ENCODE measurements at regions not wholly inside any gene's neighbourhood (a gene's known extent, or its start where the extent isn't known, plus 50 kb on each side); places are given as distances from the start of the nearest gene placed in this dataset.

DNA sequence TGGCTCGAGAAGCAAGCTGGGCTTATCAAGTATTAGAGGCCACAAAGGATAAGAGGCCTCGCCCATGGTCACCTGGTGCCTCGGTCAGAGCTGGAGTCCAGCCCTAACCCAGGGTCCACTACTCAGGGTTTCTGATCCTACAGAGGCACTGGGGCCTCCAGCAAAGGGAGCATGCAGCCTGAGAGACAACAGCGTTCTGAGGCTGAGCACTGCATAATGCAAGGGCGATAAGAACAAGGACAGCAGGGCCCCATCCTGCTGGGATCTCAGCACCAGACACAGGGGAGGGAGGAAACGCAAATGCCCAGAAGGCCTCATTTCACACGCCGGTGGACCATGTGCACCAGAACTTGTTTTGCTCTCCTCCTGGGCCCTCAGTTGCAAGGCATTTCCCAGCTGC is 63.0 kb downstream of the C5orf15 start:
- no peaks in the 10 kb centered on the region for H3K9me3 ChIP-seq (ENCODE audit: control extremely low read depth in 1 of 5, control insufficient read depth in 4 of 5, insufficient read depth in 2 of 5, low read depth in 1 of 5, low read length in 4 of 5)
- 95% methylated on average over 8 of the region's 8 CpGs for whole genome bisulfite sequencing (ENCODE audit: insufficient coverage)
- no peaks in the 10 kb centered on the region for H3K27me3 ChIP-seq (replicated peaks in 2 of 5; ENCODE audit: control insufficient read depth in 4 of 5, insufficient read depth in 5 of 5, low read length in 4 of 5)
- H3K27ac ChIP-seq (ENCODE audit: insufficient read depth in 1 of 2, low read depth in 1 of 2, low read length in 2 of 2, poor library complexity in 1 of 2, severe bottlenecking in 2 of 2), result no peak overlapping the region
- H3K36me3 ChIP-seq (ENCODE audit: control insufficient read depth in 4 of 4, insufficient read depth in 4 of 4, low read length in 3 of 4), result no peaks in the 10 kb centered on the region
- DNase-seq, result no peak
- H3K4me1 ChIP-seq (ENCODE audit: control extremely low read depth in 1 of 4, control insufficient read depth in 4 of 4, insufficient read depth in 4 of 4, low read length in 3 of 4), result peaks cover 0 to 4% (median 0%) of the 10 kb centered on the region in 4 experiments
- CTCF ChIA-PET, result no interaction called here
- POLR2A ChIA-PET, result no interaction called here
- no peak overlapping the region for H3K4me3 ChIP-seq (ENCODE audit: control insufficient read depth in 1 of 7, extremely low read depth in 1 of 7, insufficient read depth in 4 of 7, low read depth in 2 of 7, low read length in 6 of 7)

DNA sequence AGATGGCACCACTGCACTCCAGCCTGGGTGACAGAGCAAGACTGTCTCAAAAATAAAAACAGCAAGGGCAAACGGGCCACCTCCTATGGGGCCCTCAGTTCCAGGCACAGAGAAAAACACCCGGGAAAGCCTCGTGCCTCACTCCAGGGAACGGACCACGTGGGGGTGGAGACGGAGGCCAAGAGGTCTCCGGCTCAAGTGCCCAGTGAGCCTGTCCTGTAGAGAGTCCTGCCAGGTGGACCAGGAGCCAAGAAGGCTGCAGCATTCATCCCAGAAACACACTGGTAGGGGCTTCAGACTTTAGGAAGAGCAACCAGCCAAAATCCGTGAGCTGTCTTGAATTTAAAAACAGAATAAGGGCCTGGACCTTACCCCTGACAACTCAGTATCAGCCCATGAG is 63.8 kb downstream of the C5orf15 start:
- POLR2A ChIA-PET, result no interaction called here
- Histone ChIP-seq H3K4me3 (ENCODE audit: control insufficient read depth in 1 of 7, extremely low read depth in 1 of 7, insufficient read depth in 4 of 7, low read depth in 2 of 7, low read length in 6 of 7) (no peak overlapping the region), H3K27ac (ENCODE audit: insufficient read depth in 1 of 2, low read depth in 1 of 2, low read length in 2 of 2, poor library complexity in 1 of 2, severe bottlenecking in 2 of 2) (no peak overlapping the region), H3K4me1 (ENCODE audit: control extremely low read depth in 1 of 4, control insufficient read depth in 4 of 4, insufficient read depth in 4 of 4, low read length in 3 of 4) (peaks cover 0 to 4% (median 0%) of the 10 kb centered on the region in 4 experiments), H3K36me3 (ENCODE audit: control insufficient read depth in 4 of 4, insufficient read depth in 4 of 4, low read length in 3 of 4) (no peaks in the 10 kb centered on the region), H3K9me3 (ENCODE audit: control extremely low read depth in 1 of 5, control insufficient read depth in 4 of 5, insufficient read depth in 2 of 5, low read depth in 1 of 5, low read length in 4 of 5) (no peaks in the 10 kb centered on the region), H3K27me3 (replicated peaks in 2 of 5; ENCODE audit: control insufficient read depth in 4 of 5, insufficient read depth in 5 of 5, low read length in 4 of 5) (no peaks in the 10 kb centered on the region)
- CTCF ChIA-PET, result interaction anchor here (1.4 kb wide), 1 partner anchor 13 kb away, joined by 5 read pairs; no protein-coding TSS in a partner anchor
- DNase-seq, result no peak
- WGBS (ENCODE audit: insufficient coverage), result 97% methylated on average over 8 of the region's 8 CpGs

- Histone ChIP-seq H3K36me3 (ENCODE audit: control insufficient read depth in 4 of 4, insufficient read depth in 4 of 4, low read length in 3 of 4) (no peaks in the 10 kb centered on the region), H3K9me3 (ENCODE audit: control extremely low read depth in 1 of 5, control insufficient read depth in 4 of 5, insufficient read depth in 2 of 5, low read depth in 1 of 5, low read length in 4 of 5) (no peaks in the 10 kb centered on the region), H3K4me1 (ENCODE audit: control extremely low read depth in 1 of 4, control insufficient read depth in 4 of 4, insufficient read depth in 4 of 4, low read length in 3 of 4) (peaks cover 0 to 4% (median 0%) of the 10 kb centered on the region in 4 experiments), H3K27ac (ENCODE audit: insufficient read depth in 1 of 2, low read depth in 1 of 2, low read length in 2 of 2, poor library complexity in 1 of 2, severe bottlenecking in 2 of 2) (no peak overlapping the region), H3K4me3 (ENCODE audit: control insufficient read depth in 1 of 7, extremely low read depth in 1 of 7, insufficient read depth in 4 of 7, low read depth in 2 of 7, low read length in 6 of 7) (no peak overlapping the region), H3K27me3 (replicated peaks in 2 of 5; ENCODE audit: control insufficient read depth in 4 of 5, insufficient read depth in 5 of 5, low read length in 4 of 5) (no peaks in the 10 kb centered on the region)
- ChIA-PET CTCF (no interaction called here), POLR2A (no interaction called here)
- peak in 1 of 3 donors; percentile 18 for DNase-seq
- WGBS (ENCODE audit: insufficient coverage), result 94% methylated on average over 10 of the region's 11 CpGs
Measured at GRCh38 chr5:133902511-133903118, 65.8 kb downstream of the C5orf15 start.

DNA sequence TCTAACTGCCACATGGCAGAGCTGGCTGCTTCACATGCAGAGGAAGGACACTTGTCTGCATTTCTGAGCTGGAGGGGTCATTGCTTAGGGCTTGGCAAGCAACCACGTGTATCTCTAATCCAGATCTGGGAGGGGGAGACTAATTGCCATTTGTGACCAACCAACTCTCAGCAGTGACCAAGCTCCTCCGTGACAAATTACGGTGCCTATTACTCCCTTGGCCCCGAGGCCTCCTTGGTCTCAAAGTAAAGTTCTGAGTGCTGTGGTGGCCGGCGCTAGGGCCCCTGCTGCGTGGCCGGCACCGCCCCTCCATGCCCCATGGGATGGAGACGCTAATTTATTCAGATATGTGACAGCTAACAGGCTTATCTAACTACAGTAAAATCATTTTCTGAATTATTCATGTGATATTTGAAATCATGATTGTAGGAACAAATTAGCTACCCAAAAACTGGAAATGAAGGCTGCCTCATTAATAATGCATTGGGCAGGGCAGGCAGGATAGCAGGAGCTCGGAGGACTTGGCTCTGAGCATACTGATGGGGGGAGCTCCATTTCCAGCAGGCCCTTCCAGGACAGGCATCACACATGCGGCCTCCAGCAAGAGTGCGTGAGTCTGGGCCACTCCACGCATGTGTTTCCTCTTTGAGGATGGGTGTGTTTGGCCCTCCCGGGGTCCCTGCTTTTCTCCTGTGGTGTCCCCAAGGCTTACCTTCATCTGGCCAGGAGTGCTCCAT is 67.7 kb downstream of the C5orf15 start:
- CTCF ChIA-PET, result interaction anchor here (0.7 to 1.4 kb wide), 3 partner anchors 17 to 20 kb away, joined by 3 read pairs; no protein-coding TSS in a partner anchor
- H3K9me3 ChIP-seq (ENCODE audit: control extremely low read depth in 1 of 5, control insufficient read depth in 4 of 5, insufficient read depth in 2 of 5, low read depth in 1 of 5, low read length in 4 of 5), result no peaks in the 10 kb centered on the region
- H3K4me3 ChIP-seq (ENCODE audit: control insufficient read depth in 1 of 7, extremely low read depth in 1 of 7, insufficient read depth in 4 of 7, low read depth in 2 of 7, low read length in 6 of 7), result no peak overlapping the region
- no peaks in the 10 kb centered on the region for H3K4me1 ChIP-seq (ENCODE audit: control extremely low read depth in 1 of 4, control insufficient read depth in 4 of 4, insufficient read depth in 4 of 4, low read length in 3 of 4)
- POLR2A ChIA-PET, result no interaction called here
- H3K36me3 ChIP-seq (ENCODE audit: control insufficient read depth in 4 of 4, insufficient read depth in 4 of 4, low read length in 3 of 4), result no peaks in the 10 kb centered on the region
- DNase-seq, result no peak
- 97% methylated on average over 9 of the region's 15 CpGs for WGBS (ENCODE audit: insufficient coverage)
- H3K27ac ChIP-seq (ENCODE audit: insufficient read depth in 1 of 2, low read depth in 1 of 2, low read length in 2 of 2, poor library complexity in 1 of 2, severe bottlenecking in 2 of 2), result no peak overlapping the region
- no peaks in the 10 kb centered on the region for H3K27me3 ChIP-seq (replicated peaks in 2 of 5; ENCODE audit: control insufficient read depth in 4 of 5, insufficient read depth in 5 of 5, low read length in 4 of 5)

- ChIA-PET CTCF (no interaction called here), POLR2A (no interaction called here)
- Histone ChIP-seq H3K4me1 (ENCODE audit: control extremely low read depth in 1 of 4, control insufficient read depth in 4 of 4, insufficient read depth in 4 of 4, low read length in 3 of 4) (no peaks in the 10 kb centered on the region), H3K9me3 (ENCODE audit: control extremely low read depth in 1 of 5, control insufficient read depth in 4 of 5, insufficient read depth in 2 of 5, low read depth in 1 of 5, low read length in 4 of 5) (no peaks in the 10 kb centered on the region), H3K4me3 (ENCODE audit: control insufficient read depth in 1 of 7, extremely low read depth in 1 of 7, insufficient read depth in 4 of 7, low read depth in 2 of 7, low read length in 6 of 7) (no peak overlapping the region), H3K27me3 (replicated peaks in 2 of 5; ENCODE audit: control insufficient read depth in 4 of 5, insufficient read depth in 5 of 5, low read length in 4 of 5) (no peaks in the 10 kb centered on the region), H3K27ac (ENCODE audit: insufficient read depth in 1 of 2, low read depth in 1 of 2, low read length in 2 of 2, poor library complexity in 1 of 2, severe bottlenecking in 2 of 2) (no peak overlapping the region), H3K36me3 (ENCODE audit: control insufficient read depth in 4 of 4, insufficient read depth in 4 of 4, low read length in 3 of 4) (no peaks in the 10 kb centered on the region)
- WGBS (ENCODE audit: insufficient coverage), result 85% methylated on average over 4 of the region's 4 CpGs
- no peak for DNase-seq
Measured at GRCh38 chr5:133899506-133899905, 68.9 kb downstream of the C5orf15 start.

DNA sequence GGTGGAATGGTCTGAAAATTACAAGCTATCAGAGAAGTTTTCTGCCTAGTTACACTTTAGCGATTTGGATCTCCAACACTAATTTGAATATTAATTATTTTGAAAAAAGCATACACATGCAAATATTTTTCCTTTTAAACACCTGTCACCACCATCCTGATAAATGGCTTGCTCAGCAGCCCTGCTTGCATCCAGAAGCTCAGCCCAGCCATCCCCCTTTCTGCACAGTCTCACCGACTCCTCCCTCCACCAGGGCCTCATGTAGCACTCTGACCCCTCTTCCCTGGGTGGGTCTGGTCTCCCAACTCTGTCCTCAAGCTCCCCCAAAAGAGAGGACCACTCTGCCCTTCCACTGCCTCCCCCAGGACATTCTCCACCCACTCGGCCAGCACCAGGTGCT is 70.0 kb downstream of the C5orf15 start:
- ChIA-PET POLR2A (no interaction called here), CTCF (interaction anchor here (1.2 kb wide), 1 partner anchor 30 kb away, joined by 5 read pairs; no protein-coding TSS in a partner anchor)
- Histone ChIP-seq H3K36me3 (ENCODE audit: control insufficient read depth in 4 of 4, insufficient read depth in 4 of 4, low read length in 3 of 4) (no peaks in the 10 kb centered on the region), H3K4me1 (ENCODE audit: control extremely low read depth in 1 of 4, control insufficient read depth in 4 of 4, insufficient read depth in 4 of 4, low read length in 3 of 4) (no peaks in the 10 kb centered on the region), H3K9me3 (ENCODE audit: control extremely low read depth in 1 of 5, control insufficient read depth in 4 of 5, insufficient read depth in 2 of 5, low read depth in 1 of 5, low read length in 4 of 5) (no peaks in the 10 kb centered on the region), H3K4me3 (ENCODE audit: control insufficient read depth in 1 of 7, extremely low read depth in 1 of 7, insufficient read depth in 4 of 7, low read depth in 2 of 7, low read length in 6 of 7) (no peak overlapping the region), H3K27ac (ENCODE audit: insufficient read depth in 1 of 2, low read depth in 1 of 2, low read length in 2 of 2, poor library complexity in 1 of 2, severe bottlenecking in 2 of 2) (no peak overlapping the region), H3K27me3 (replicated peaks in 2 of 5; ENCODE audit: control insufficient read depth in 4 of 5, insufficient read depth in 5 of 5, low read length in 4 of 5) (peaks cover 0 to 2% (median 0%) of the 10 kb centered on the region in 5 experiments)
- DNase-seq, result no peak
- WGBS (ENCODE audit: insufficient coverage), result 92% methylated on average over 2 of the region's 3 CpGs

DNA sequence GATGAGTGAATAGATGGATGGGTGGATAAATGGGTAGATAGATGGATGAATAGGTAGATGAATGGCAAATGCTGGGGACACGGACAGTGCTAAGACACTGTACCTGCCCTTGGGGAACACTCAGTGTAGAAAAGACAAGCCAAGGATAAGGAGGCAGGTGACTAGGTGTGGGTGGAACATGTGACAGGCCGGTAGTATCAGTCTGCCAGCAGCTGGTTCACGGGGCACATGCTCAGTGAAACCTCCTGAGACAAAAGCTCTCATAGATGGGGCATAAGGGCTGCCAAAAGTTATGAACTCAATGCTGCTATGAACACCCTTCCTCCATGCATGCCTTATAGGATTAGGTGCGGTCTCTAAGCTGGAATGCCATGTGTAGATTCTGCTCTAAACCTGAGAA is 71.0 kb downstream of the C5orf15 start:
- Histone ChIP-seq H3K4me3 (ENCODE audit: control insufficient read depth in 1 of 7, extremely low read depth in 1 of 7, insufficient read depth in 4 of 7, low read depth in 2 of 7, low read length in 6 of 7) (no peak overlapping the region), H3K9me3 (ENCODE audit: control extremely low read depth in 1 of 5, control insufficient read depth in 4 of 5, insufficient read depth in 2 of 5, low read depth in 1 of 5, low read length in 4 of 5) (no peaks in the 10 kb centered on the region), H3K4me1 (ENCODE audit: control extremely low read depth in 1 of 4, control insufficient read depth in 4 of 4, insufficient read depth in 4 of 4, low read length in 3 of 4) (no peaks in the 10 kb centered on the region), H3K36me3 (ENCODE audit: control insufficient read depth in 4 of 4, insufficient read depth in 4 of 4, low read length in 3 of 4) (no peaks in the 10 kb centered on the region), H3K27ac (ENCODE audit: insufficient read depth in 1 of 2, low read depth in 1 of 2, low read length in 2 of 2, poor library complexity in 1 of 2, severe bottlenecking in 2 of 2) (no peak overlapping the region), H3K27me3 (replicated peaks in 2 of 5; ENCODE audit: control insufficient read depth in 4 of 5, insufficient read depth in 5 of 5, low read length in 4 of 5) (peaks cover 0 to 2% (median 0%) of the 10 kb centered on the region in 5 experiments)
- ChIA-PET POLR2A (no interaction called here), CTCF (interaction anchor here (1.2 kb wide), 1 partner anchor 29 kb away, joined by 5 read pairs; no protein-coding TSS in a partner anchor)
- WGBS (ENCODE audit: insufficient coverage), result 100% methylated on average over 3 of the region's 4 CpGs
- no peak for DNase-seq

Measured in common myeloid progenitor, CD34-positive (primary cell).